ENCODE measurements at regions not wholly inside any gene's neighbourhood (a gene's known extent, or its start where the extent isn't known, plus 50 kb on each side); places are given as distances from the start of the nearest gene placed in this dataset.

DNA sequence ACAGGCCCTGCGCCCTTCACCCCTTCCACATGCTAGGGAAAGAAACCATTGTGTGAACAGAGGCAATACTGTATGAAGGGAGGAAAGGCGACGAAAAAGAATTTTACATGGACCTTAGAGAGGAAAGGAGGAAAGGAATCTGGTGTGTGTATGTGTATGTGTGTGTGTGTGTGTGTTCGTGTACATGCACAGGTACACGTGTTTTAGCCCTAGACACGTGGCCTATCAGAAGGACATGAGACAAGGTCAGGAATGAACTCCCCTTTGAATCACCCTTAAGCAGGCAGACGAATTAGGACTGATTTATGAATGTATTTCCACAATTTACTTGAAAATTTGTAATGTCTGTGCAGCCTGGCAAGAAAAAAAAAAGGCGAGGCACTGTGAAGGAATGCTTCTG is 276.0 kb downstream of the ZNF516 start:
- TF ChIP-seq POLR2A (IDR thresholded peaks at IDR 0.05): no peak
- TF ChIP-seq, protein P1, sequence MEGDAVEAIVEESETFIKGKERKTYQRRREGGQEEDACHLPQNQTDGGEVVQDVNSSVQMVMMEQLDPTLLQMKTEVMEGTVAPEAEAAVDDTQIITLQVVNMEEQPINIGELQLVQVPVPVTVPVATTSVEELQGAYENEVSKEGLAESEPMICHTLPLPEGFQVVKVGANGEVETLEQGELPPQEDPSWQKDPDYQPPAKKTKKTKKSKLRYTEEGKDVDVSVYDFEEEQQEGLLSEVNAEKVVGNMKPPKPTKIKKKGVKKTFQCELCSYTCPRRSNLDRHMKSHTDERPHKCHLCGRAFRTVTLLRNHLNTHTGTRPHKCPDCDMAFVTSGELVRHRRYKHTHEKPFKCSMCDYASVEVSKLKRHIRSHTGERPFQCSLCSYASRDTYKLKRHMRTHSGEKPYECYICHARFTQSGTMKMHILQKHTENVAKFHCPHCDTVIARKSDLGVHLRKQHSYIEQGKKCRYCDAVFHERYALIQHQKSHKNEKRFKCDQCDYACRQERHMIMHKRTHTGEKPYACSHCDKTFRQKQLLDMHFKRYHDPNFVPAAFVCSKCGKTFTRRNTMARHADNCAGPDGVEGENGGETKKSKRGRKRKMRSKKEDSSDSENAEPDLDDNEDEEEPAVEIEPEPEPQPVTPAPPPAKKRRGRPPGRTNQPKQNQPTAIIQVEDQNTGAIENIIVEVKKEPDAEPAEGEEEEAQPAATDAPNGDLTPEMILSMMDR (IDR thresholded peaks at IDR 0.05): no peak
